H9 (cell line): ENCODE measurements at regions not wholly inside any gene's neighbourhood (a gene's known extent, or its start where the extent isn't known, plus 50 kb on each side); places are given as distances from the start of the nearest gene placed in this dataset.

Source experiments
- DNase-seq: peaks from one replicate; pipeline ENCODE4 v3.0.0-alpha.2; 2017
- H2AFZ ChIP-seq: one replicate; pipeline ENCODE4 v1.6.1; 2013; ENCODE audit warnings: mild to moderate bottlenecking, low read length, control low read depth, moderate library complexity
- H2AK5ac ChIP-seq: 2 replicates; pipeline ENCODE4 v1.6.1; 2013; ENCODE audit warnings: low read length, control low read depth, mixed read lengths; ENCODE audit not compliant: insufficient read length
- H2BK120ac ChIP-seq: one replicate; pipeline ENCODE4 v1.6.1; 2013; ENCODE audit warnings: low read depth, mild to moderate bottlenecking, low read length, control low read depth, inconsistent platforms; ENCODE audit not compliant: poor library complexity, severe bottlenecking
- H2BK12ac ChIP-seq: 2 replicates; pipeline ENCODE4 v1.6.1; 2013; ENCODE audit warnings: low read length, control low read depth, mixed read lengths, low read depth; ENCODE audit not compliant: insufficient read length
- H2BK15ac ChIP-seq: 2 replicates; pipeline ENCODE4 v1.6.1; 2013; ENCODE audit warnings: low read depth, low read length, control low read depth
- H2BK20ac ChIP-seq: one replicate; pipeline ENCODE4 v1.6.1; 2013; ENCODE audit warnings: low read depth, mild to moderate bottlenecking, low read length, control low read depth, inconsistent platforms; ENCODE audit not compliant: poor library complexity, severe bottlenecking
- H2BK5ac ChIP-seq: 2 replicates; pipeline ENCODE4 v1.6.1; 2013; ENCODE audit warnings: low read length, control low read depth, mixed read lengths; ENCODE audit not compliant: insufficient read length
- H3K14ac ChIP-seq: 2 replicates; pipeline ENCODE4 v1.6.1; 2013; ENCODE audit warnings: low read length, control low read depth; ENCODE audit not compliant: insufficient read depth
- H3K18ac ChIP-seq: 2 replicates; pipeline ENCODE4 v1.6.1; 2013; ENCODE audit warnings: low read depth, mild to moderate bottlenecking, mixed read lengths, low read length, control low read depth; ENCODE audit not compliant: insufficient read length
- H3K23ac ChIP-seq: 2 replicates; pipeline ENCODE4 v1.6.1; 2013; ENCODE audit warnings: low read length, control low read depth, mixed read lengths, low read depth; ENCODE audit not compliant: insufficient read length
- H3K23me2 ChIP-seq: 2 replicates; pipeline ENCODE4 v1.6.1; 2013; ENCODE audit warnings: low read depth, mild to moderate bottlenecking, mixed read lengths, low read length, control low read depth; ENCODE audit not compliant: insufficient read length, poor library complexity, severe bottlenecking
- H3K27ac ChIP-seq: 2 replicates; pipeline ENCODE4 v1.5.1; 2013; ENCODE audit warnings: low read length, control low read depth, mixed read lengths, low read depth; ENCODE audit not compliant: insufficient read length
- H3K27me3 ChIP-seq: 2 replicates; pipeline ENCODE4 v1.6.1; 2013; ENCODE audit warnings: low read length, control low read depth, inconsistent platforms; ENCODE audit not compliant: insufficient read depth
- H3K4ac ChIP-seq: 2 replicates; pipeline ENCODE4 v1.6.1; 2013; ENCODE audit warnings: low read depth, mild to moderate bottlenecking, control low read depth, inconsistent platforms, low read length, moderate library complexity
- H3K4me1 ChIP-seq: 2 replicates; pipeline ENCODE4 v1.6.1; 2013; ENCODE audit warnings: low read length, control low read depth, inconsistent platforms; ENCODE audit not compliant: insufficient read depth
- H3K4me2 ChIP-seq: 2 replicates; pipeline ENCODE4 v1.6.1; 2013; ENCODE audit warnings: low read length, control low read depth, mixed read lengths; ENCODE audit not compliant: insufficient read length, insufficient read depth
- H3K56ac ChIP-seq: 2 replicates; pipeline ENCODE4 v1.6.1; 2013; ENCODE audit warnings: low read depth, mild to moderate bottlenecking, mixed read lengths, low read length, control low read depth; ENCODE audit not compliant: insufficient read length
- H3K79me1 ChIP-seq: 2 replicates; pipeline ENCODE4 v1.6.1; 2013; ENCODE audit warnings: low read depth, mild to moderate bottlenecking, moderate library complexity, low read length, control low read depth, inconsistent platforms; ENCODE audit not compliant: insufficient read depth, poor library complexity, severe bottlenecking
- H3K79me2 ChIP-seq: 2 replicates; pipeline ENCODE4 v1.6.1; 2013; ENCODE audit warnings: low read length, control low read depth, inconsistent platforms; ENCODE audit not compliant: insufficient read depth
- H3K9ac ChIP-seq: 2 replicates; pipeline ENCODE4 v1.6.1; 2013; ENCODE audit warnings: low read length, control low read depth, mixed read lengths; ENCODE audit not compliant: insufficient read length; ENCODE audit errors: extremely low read depth
- H3K9me3 ChIP-seq: one replicate; pipeline ENCODE4 v1.6.1; 2013; ENCODE audit warnings: low read depth, low read length, inconsistent platforms; ENCODE audit not compliant: control insufficient read depth
- H3T11ph ChIP-seq: one replicate; pipeline ENCODE4 v1.6.1; 2013; ENCODE audit warnings: mild to moderate bottlenecking, low read length, control low read depth, inconsistent platforms
- H4K20me1 ChIP-seq: one replicate; pipeline ENCODE4 v1.6.1; 2013; ENCODE audit not compliant: control insufficient read depth, insufficient read length, insufficient read depth
- H4K5ac ChIP-seq: 2 replicates; pipeline ENCODE4 v1.6.1; 2013; ENCODE audit warnings: low read depth, mild to moderate bottlenecking, mixed read lengths, low read length, control low read depth; ENCODE audit not compliant: insufficient read length
- H4K8ac ChIP-seq: replicated peaks from 2 replicates; pipeline ENCODE4 v1.6.1; 2013; ENCODE audit warnings: low read length, control low read depth, mixed read lengths, low read depth; ENCODE audit not compliant: insufficient read length
- H4K91ac ChIP-seq: 2 replicates; pipeline ENCODE4 v1.6.1; 2013; ENCODE audit warnings: low read depth, mild to moderate bottlenecking, moderate library complexity, mixed read lengths, low read length, control low read depth; ENCODE audit not compliant: insufficient read length
- H3K27ac Mint-ChIP-seq, 3 experiments: 2 replicates in 2 of 3; 3 replicates in 1 of 3; pipeline ENCODE4 v1.8.0; 2020 to 2021; ENCODE audit warnings: mixed read lengths in 3 of 3, mild to moderate bottlenecking in 1 of 3, moderate library complexity in 1 of 3
- H3K27me3 Mint-ChIP-seq: 2 replicates; pipeline ENCODE4 v1.8.0; 2021; ENCODE audit warnings: low read depth, mild to moderate bottlenecking, moderate library complexity, mixed read lengths
- H3K36me3 Mint-ChIP-seq, 3 experiments: 2 replicates in 2 of 3; 3 replicates in 1 of 3; pipeline ENCODE4 v1.8.0; 2020 to 2021; ENCODE audit warnings: low read depth in 3 of 3, mixed read lengths in 3 of 3; ENCODE audit not compliant: insufficient read depth in 1 of 3
- H3K4me1 Mint-ChIP-seq, 2 experiments: 2 replicates each; pipeline ENCODE4 v1.8.0; 2020; ENCODE audit warnings: mixed read lengths in 2 of 2
- H3K4me3 Mint-ChIP-seq, 2 experiments: 2 replicates in 1 of 2; 3 replicates in 1 of 2; pipeline ENCODE4 v1.8.0; 2020 to 2021; ENCODE audit warnings: mild to moderate bottlenecking in 2 of 2, mixed read lengths in 2 of 2, moderate library complexity in 1 of 2
- H3K9me3 Mint-ChIP-seq, 2 experiments: 2 replicates in 1 of 2; 3 replicates in 1 of 2; pipeline ENCODE4 v1.8.0; 2020; ENCODE audit warnings: mild to moderate bottlenecking in 2 of 2, mixed read lengths in 2 of 2, moderate library complexity in 1 of 2
- CTCF ChIP-seq: fragments of 200-600 bp; sonication (generic); conservative IDR thresholded peaks from 3 replicates; pipeline ENCODE4 v1.8.0; 2021; ENCODE audit warnings: antibody characterized with exemption, mild to moderate bottlenecking
- WGBS: extraction: QIAGEN DNeasy Blood & Tissue Kit; methylation state at CpG from one replicate; pipeline ENCODE4 v1.1.7; 2013; ENCODE audit warnings: missing lambda C conversion rate, low lambda C conversion rate, mixed read lengths; ENCODE audit not compliant: insufficient read length; ENCODE audit errors: extremely low coverage; 5-methylcytosine and 5-hydroxymethylcytosine counted together

- no peaks in the 10 kb centered on the region for H3K79me2 ChIP-seq
- no peak overlapping the region for H3K9ac ChIP-seq
- no peak overlapping the region for H4K5ac ChIP-seq
- no CpG with 5 or more reads among the region's 4 CpGs for WGBS
- H3K4me2 ChIP-seq: no peak overlapping the region
- no peak overlapping the region for H4K91ac ChIP-seq
- Mint-ChIP-seq H3K36me3 (no peaks in the 10 kb centered on the region), H3K27me3 (no peaks in the 10 kb centered on the region), H3K4me1 (no peaks in the 10 kb centered on the region), H3K4me3 (no peak overlapping the region), H3K9me3 (no peaks in the 10 kb centered on the region; a peak in 1 of 5 replicates), H3K27ac (peak overlapping the region in 1 of 3 experiments; percentile 77; a peak in 1 of 7 replicates)
- no peak for TF ChIP-seq CTCF
- no peak overlapping the region for H3K18ac ChIP-seq
- no peak overlapping the region for H2BK15ac ChIP-seq
- no peak overlapping the region for H2BK5ac ChIP-seq
- H3T11ph ChIP-seq: no peak overlapping the region
- no peak overlapping the region for H3K27ac ChIP-seq
- H2AFZ ChIP-seq: no peak overlapping the region
- no peaks in the 10 kb centered on the region for H3K27me3 ChIP-seq
- no peak overlapping the region for H3K14ac ChIP-seq
- no peaks in the 10 kb centered on the region for H3K4me1 ChIP-seq
- H4K8ac ChIP-seq: no peak overlapping the region
- DNase-seq: no peak
- H3K9me3 ChIP-seq: no peaks in the 10 kb centered on the region
- H2AK5ac ChIP-seq: no peak overlapping the region
- H2BK12ac ChIP-seq: no peak overlapping the region
- no peak overlapping the region for H3K23ac ChIP-seq
- H3K56ac ChIP-seq: no peak overlapping the region
- H3K23me2 ChIP-seq: no peaks in the 10 kb centered on the region
- H2BK120ac ChIP-seq: no peak overlapping the region
- H3K4ac ChIP-seq: no peak overlapping the region
- no peaks in the 10 kb centered on the region for H3K79me1 ChIP-seq
- no peaks in the 10 kb centered on the region for H4K20me1 ChIP-seq
- no peak overlapping the region for H2BK20ac ChIP-seq
These were observed 100.6 kb upstream of the SLC5A9 start for GRCh38 chr1:48121955-48122354.
